ENCODE measurements at regions not wholly inside any gene's neighbourhood (a gene's known extent, or its start where the extent isn't known, plus 50 kb on each side); places are given as distances from the start of the nearest gene placed in this dataset.
"Not testable (repeated sequence)": the region's sequence is repeated elsewhere in the genome, so short reads cannot be mapped to it uniquely, and the experiment has no call there.

- H3K4me3 Mint-ChIP-seq = no peak overlapping the region
- H3K27ac Mint-ChIP-seq = no peak overlapping the region
- no peaks in the 10 kb centered on the region for H3K4me1 Mint-ChIP-seq
- H3K36me3 Mint-ChIP-seq = no peaks in the 10 kb centered on the region
- ATAC-seq (ENCODE audit: low read depth) (no peak), DNase-seq (no peak)
- H3K9me3 Mint-ChIP-seq = no peaks in the 10 kb centered on the region
- POLR2A ChIA-PET = no interaction called here
- no peaks in the 10 kb centered on the region for H3K27me3 Mint-ChIP-seq
Observed at GRCh38 chr2:89848114-89848513, 1156.6 kb downstream of the RPIA start.

GRCh38 chr2:89848763-89849368 lies 1157.4 kb downstream of the RPIA start:
- DNase-seq = no peak
- Mint-ChIP-seq H3K27ac (no peak overlapping the region), H3K27me3 (no peaks in the 10 kb centered on the region), H3K9me3 (no peaks in the 10 kb centered on the region), H3K36me3 (no peaks in the 10 kb centered on the region), H3K4me3 (no peak overlapping the region), H3K4me1 (no peaks in the 10 kb centered on the region)
- POLR2A ChIA-PET = no interaction called here
- no peak for ATAC-seq (ENCODE audit: low read depth)

GRCh38 chr2:89849731-89850130 lies 1158.3 kb downstream of the RPIA start:
- POLR2A ChIA-PET = no interaction called here
- no peaks in the 10 kb centered on the region for H3K27me3 Mint-ChIP-seq

GRCh38 chr2:89850481-89850880 lies 1159.0 kb downstream of the RPIA start:
- no peak overlapping the region for H3K27ac Mint-ChIP-seq
- no peaks in the 10 kb centered on the region for H3K27me3 Mint-ChIP-seq
- H3K4me1 Mint-ChIP-seq = no peaks in the 10 kb centered on the region
- H3K36me3 Mint-ChIP-seq = no peaks in the 10 kb centered on the region
- POLR2A ChIA-PET = no interaction called here
- no peak for DNase-seq
- H3K4me3 Mint-ChIP-seq = no peak overlapping the region
- ATAC-seq (ENCODE audit: low read depth) = no peak
- no peaks in the 10 kb centered on the region for H3K9me3 Mint-ChIP-seq

More at GRCh38 chr2:89849731-89850130, 1158.3 kb downstream of the RPIA start:
- no peak overlapping the region for H3K27ac Mint-ChIP-seq
- H3K4me1 Mint-ChIP-seq = no peaks in the 10 kb centered on the region
- H3K36me3 Mint-ChIP-seq = no peaks in the 10 kb centered on the region
- H3K9me3 Mint-ChIP-seq = no peaks in the 10 kb centered on the region
- no peak overlapping the region for H3K4me3 Mint-ChIP-seq
- ATAC-seq (ENCODE audit: low read depth) = no peak
- DNase-seq = no peak

- Mint-ChIP-seq H3K4me3 (no peak overlapping the region), H3K4me1 (no peaks in the 10 kb centered on the region), H3K27ac (no peak overlapping the region), H3K9me3 (no peaks in the 10 kb centered on the region), H3K36me3 (no peaks in the 10 kb centered on the region), H3K27me3 (no peaks in the 10 kb centered on the region)
- ATAC-seq (ENCODE audit: low read depth) (no peak), DNase-seq (no peak)
- POLR2A ChIA-PET = no interaction called here
Observed at GRCh38 chr2:89850881-89851582, 1159.6 kb downstream of the RPIA start.

GRCh38 chr2:89851583-89851905 lies 1160.1 kb downstream of the RPIA start:
- Mint-ChIP-seq H3K9me3 (no peaks in the 10 kb centered on the region), H3K4me3 (no peak overlapping the region), H3K4me1 (no peaks in the 10 kb centered on the region), H3K27me3 (no peaks in the 10 kb centered on the region), H3K36me3 (no peaks in the 10 kb centered on the region), H3K27ac (no peak overlapping the region)
- POLR2A ChIA-PET = no interaction called here
- DNase-seq (no peak), ATAC-seq (ENCODE audit: low read depth) (no peak)

GRCh38 chr2:89853427-89853826 lies 1162.0 kb downstream of the RPIA start:
- POLR2A ChIA-PET; H3K36me3 Mint-ChIP-seq; H3K4me1 Mint-ChIP-seq; H3K9me3 Mint-ChIP-seq; ATAC-seq (ENCODE audit: low read depth); H3K4me3 Mint-ChIP-seq; H3K27ac Mint-ChIP-seq; DNase-seq; H3K27me3 Mint-ChIP-seq: not testable (repeated sequence)

GRCh38 chr2:89855752-89856151 lies 1164.3 kb downstream of the RPIA start:
- ATAC-seq (ENCODE audit: low read depth); H3K4me3 Mint-ChIP-seq; H3K9me3 Mint-ChIP-seq; H3K27me3 Mint-ChIP-seq; POLR2A ChIA-PET; H3K36me3 Mint-ChIP-seq; H3K4me1 Mint-ChIP-seq; H3K27ac Mint-ChIP-seq; DNase-seq: not testable (repeated sequence)

- POLR2A ChIA-PET; H3K9me3 Mint-ChIP-seq; H3K27me3 Mint-ChIP-seq; DNase-seq; ATAC-seq (ENCODE audit: low read depth); H3K4me3 Mint-ChIP-seq; H3K36me3 Mint-ChIP-seq; H3K27ac Mint-ChIP-seq; H3K4me1 Mint-ChIP-seq: not testable (repeated sequence)
Observed at GRCh38 chr2:89856305-89856704, 1164.8 kb downstream of the RPIA start.

GRCh38 chr2:89862164-89862563 lies 1170.7 kb downstream of the RPIA start:
- H3K27ac Mint-ChIP-seq; ATAC-seq (ENCODE audit: low read depth); H3K4me3 Mint-ChIP-seq; H3K27me3 Mint-ChIP-seq; POLR2A ChIA-PET; H3K4me1 Mint-ChIP-seq; H3K36me3 Mint-ChIP-seq; DNase-seq; H3K9me3 Mint-ChIP-seq: not testable (repeated sequence)

GRCh38 chr2:89863209-89863608 lies 1171.7 kb downstream of the RPIA start:
- ATAC-seq (ENCODE audit: low read depth); H3K4me1 Mint-ChIP-seq; H3K27me3 Mint-ChIP-seq; H3K27ac Mint-ChIP-seq; H3K9me3 Mint-ChIP-seq; H3K4me3 Mint-ChIP-seq; DNase-seq; H3K36me3 Mint-ChIP-seq; POLR2A ChIA-PET: not testable (repeated sequence)

- H3K9me3 Mint-ChIP-seq; POLR2A ChIA-PET; H3K36me3 Mint-ChIP-seq; H3K27me3 Mint-ChIP-seq; DNase-seq; ATAC-seq (ENCODE audit: low read depth); H3K27ac Mint-ChIP-seq; H3K4me1 Mint-ChIP-seq; H3K4me3 Mint-ChIP-seq: not testable (repeated sequence)
Observed at GRCh38 chr2:89874810-89875595, 1183.5 kb downstream of the RPIA start.

GRCh38 chr2:89876445-89876844 lies 1185.0 kb downstream of the RPIA start:
- H3K4me1 Mint-ChIP-seq; ATAC-seq (ENCODE audit: low read depth); H3K4me3 Mint-ChIP-seq; H3K27ac Mint-ChIP-seq; H3K9me3 Mint-ChIP-seq; POLR2A ChIA-PET; H3K36me3 Mint-ChIP-seq; DNase-seq; H3K27me3 Mint-ChIP-seq: not testable (repeated sequence)

- H3K27ac Mint-ChIP-seq; POLR2A ChIA-PET; ATAC-seq (ENCODE audit: low read depth); H3K4me3 Mint-ChIP-seq; DNase-seq; H3K4me1 Mint-ChIP-seq; H3K36me3 Mint-ChIP-seq; H3K9me3 Mint-ChIP-seq; H3K27me3 Mint-ChIP-seq: not testable (repeated sequence)
Observed at GRCh38 chr2:89876878-89877277, 1185.4 kb downstream of the RPIA start.
